GM21723 (cell line): ENCODE measurements at regions not wholly inside any gene's neighbourhood (a gene's known extent, or its start where the extent isn't known, plus 50 kb on each side); places are given as distances from the start of the nearest gene placed in this dataset.
A peak's percentile ranks its signal among the peaks of the same experiment; 100 is the strongest.
"Not testable (repeated sequence)": the region's sequence is repeated elsewhere in the genome, so short reads cannot be mapped to it uniquely, and the experiment has no call there.

Source experiments
- ATAC-seq: cut with Tn5 transposase; IDR thresholded peaks from one replicate; pipeline ENCODE4 v1.9.1; 2021; ENCODE audit warnings: mild to moderate bottlenecking, moderate library complexity; ENCODE audit not compliant: unreplicated experiment

- ATAC-seq = no peak
These were observed 232.6 kb upstream of the AUTS2 start for GRCh38 chr7:69365651-69366192.

GRCh38 chr7:69367780-69368179 lies 230.5 kb upstream of the AUTS2 start:
- no peak for ATAC-seq

- no peak for ATAC-seq
These were observed 224.9 kb upstream of the AUTS2 start for GRCh38 chr7:69373171-69374043.

- ATAC-seq = no peak
These were observed 224.2 kb upstream of the AUTS2 start for GRCh38 chr7:69374044-69374425.

- ATAC-seq = no peak
These were observed 221.1 kb upstream of the AUTS2 start for GRCh38 chr7:69377191-69377590.

GRCh38 chr7:69388452-69389137 lies 209.7 kb upstream of the AUTS2 start:
- ATAC-seq = no peak

GRCh38 chr7:69389216-69389615 lies 209.1 kb upstream of the AUTS2 start:
- ATAC-seq = no peak

- ATAC-seq = not testable (repeated sequence)
These were observed 204.4 kb upstream of the AUTS2 start for GRCh38 chr7:69393912-69394311.

- ATAC-seq = no peak
These were observed 203.1 kb upstream of the AUTS2 start for GRCh38 chr7:69395061-69395714.

GRCh38 chr7:69398986-69399385 lies 199.3 kb upstream of the AUTS2 start:
- no peak for ATAC-seq

GRCh38 chr7:69399401-69399800 lies 198.9 kb upstream of the AUTS2 start:
- ATAC-seq = no peak

GRCh38 chr7:69402696-69403095 lies 195.6 kb upstream of the AUTS2 start:
- ATAC-seq = no peak

GRCh38 chr7:69403169-69403568 lies 195.1 kb upstream of the AUTS2 start:
- no peak for ATAC-seq

- no peak for ATAC-seq
These were observed 187.3 kb upstream of the AUTS2 start for GRCh38 chr7:69411018-69411417.

- no peak for ATAC-seq
These were observed 186.8 kb upstream of the AUTS2 start for GRCh38 chr7:69411466-69411865.

- peak; percentile 95 for ATAC-seq
These were observed 185.7 kb upstream of the AUTS2 start for GRCh38 chr7:69412331-69413146.

GRCh38 chr7:69414555-69414954 lies 183.7 kb upstream of the AUTS2 start:
- no peak for ATAC-seq

- ATAC-seq = no peak
These were observed 179.2 kb upstream of the AUTS2 start for GRCh38 chr7:69418869-69419670.

- no peak for ATAC-seq
These were observed 178.3 kb upstream of the AUTS2 start for GRCh38 chr7:69419934-69420333.

GRCh38 chr7:69422574-69422985 lies 175.7 kb upstream of the AUTS2 start:
- ATAC-seq = no peak
